ENCODE measurements at regions not wholly inside any gene's neighbourhood (a gene's known extent, or its start where the extent isn't known, plus 50 kb on each side); places are given as distances from the start of the nearest gene placed in this dataset.

DNA sequence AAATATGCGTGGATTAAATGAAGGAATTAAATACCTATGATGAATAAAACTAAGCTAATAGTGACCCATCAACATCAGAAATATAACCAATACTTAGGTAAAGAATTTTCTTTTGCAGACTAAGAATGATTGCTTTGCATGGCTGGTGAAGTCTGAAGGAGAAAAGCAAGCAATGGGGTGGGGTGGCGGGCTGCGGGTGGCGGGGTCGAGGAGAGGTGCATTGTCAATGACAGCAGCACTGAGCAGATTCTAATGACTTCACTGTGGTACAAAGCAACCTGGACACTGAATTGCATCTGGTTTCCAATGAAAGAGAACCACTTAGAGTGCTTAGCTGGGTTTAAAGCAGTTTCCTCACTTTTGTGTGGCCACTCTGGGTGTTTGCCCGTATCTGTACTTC, 171.5 kb upstream of the IL12A start:
- Histone ChIP-seq H3K9me3 (no peaks in the 10 kb centered on the region), H3K79me2 (ENCODE audit: insufficient read depth) (peaks cover 80% of the 10 kb centered on the region), H4K20me1 (ENCODE audit: insufficient read depth) (peaks cover 5% of the 10 kb centered on the region; the same call in 1 of the 2 replicates), H3K4me1 (ENCODE audit: control insufficient read depth in 1 of 2, insufficient read depth in 2 of 2, low read depth in 1 of 2, low read length in 1 of 2) (peaks cover 0 to 15% of the 10 kb centered on the region in 2 experiments; a peak in 2 of 4 replicates), H3K9me2 (no peaks in the 10 kb centered on the region), H3K4me3 (ENCODE audit: low read depth in 2 of 2, low read length in 1 of 2) (no peak overlapping the region), H3K27me3 (ENCODE audit: insufficient read depth) (no peaks in the 10 kb centered on the region), H2AFZ (ENCODE audit: low read depth) (no peak overlapping the region), H3K27ac (ENCODE audit: low read depth in 2 of 2, low read length in 1 of 2) (no peak overlapping the region), H3K9ac (no peak overlapping the region), H3K4me2 (no peak overlapping the region), H3F3A (replicated peaks; ENCODE audit: insufficient read depth) (no peaks in the 10 kb centered on the region), H3K36me3 (replicated peaks in 1 of 2; ENCODE audit: control insufficient read depth in 1 of 2, insufficient read depth in 2 of 2, low read length in 1 of 2) (peaks cover 0 to 2% of the 10 kb centered on the region in 2 experiments)
- no peak for DNase-seq
- WGBS (ENCODE audit: low lambda C conversion rate): 97% methylated on average over 6 of the region's 6 CpGs
- TF ChIP-seq EZH2phosphoT487 (IDR thresholded peaks at IDR 0.05; ENCODE audit: borderline replicate concordance, low read depth): no peak
- TF ChIP-seq ZBTB33 (IDR thresholded peaks at IDR 0.05; ENCODE audit: borderline replicate concordance, low read depth): no peak
- TF ChIP-seq NFIC (IDR thresholded peaks at IDR 0.05; ENCODE audit: borderline replicate concordance): no peak
- TF ChIP-seq ELF1 (IDR thresholded peaks at IDR 0.05): no peak
- TF ChIP-seq RXRA (IDR thresholded peaks at IDR 0.05; ENCODE audit: borderline replicate concordance, low read depth): no peak
- TF ChIP-seq TEAD4 (IDR thresholded peaks at IDR 0.05; ENCODE audit: borderline replicate concordance, insufficient read depth): no peak
- TF ChIP-seq SIN3A (IDR thresholded peaks at IDR 0.05; ENCODE audit: borderline replicate concordance, low read depth, low read length): no peak
- no peak for TF ChIP-seq POLR2AphosphoS5 (IDR thresholded peaks at IDR 0.05; ENCODE audit: low read depth, low read length)
- TF ChIP-seq GABPA (IDR thresholded peaks at IDR 0.05; ENCODE audit: low read depth): no peak
- TF ChIP-seq RFX5 (IDR thresholded peaks at IDR 0.05; ENCODE audit: low read length): no peak
- no peak for TF ChIP-seq EP300 (IDR thresholded peaks at IDR 0.05; ENCODE audit: borderline replicate concordance in 1 of 2, low read depth in 1 of 2, low read length in 1 of 2)
- CTCF ChIA-PET: interaction anchor here (1.0 to 8.8 kb wide), 11 partner anchors 11 to 552 kb away, joined by 3 to 122 read pairs (median 5); partner anchors contain the start of gene IL12A
- POLR2A ChIA-PET: no interaction called here

- no peak overlapping the region for H3K27ac ChIP-seq (ENCODE audit: low read depth in 2 of 2, low read length in 1 of 2)
- H3K4me1 ChIP-seq (ENCODE audit: control insufficient read depth in 1 of 2, insufficient read depth in 2 of 2, low read depth in 1 of 2, low read length in 1 of 2): peaks cover 0 to 15% of the 10 kb centered on the region in 2 experiments; a peak in 2 of 4 replicates
- no peak for DNase-seq
- H3K27me3 ChIP-seq (ENCODE audit: insufficient read depth): no peaks in the 10 kb centered on the region
- peaks cover 79% of the 10 kb centered on the region for H3K79me2 ChIP-seq (ENCODE audit: insufficient read depth)
- H3F3A ChIP-seq (replicated peaks; ENCODE audit: insufficient read depth): no peaks in the 10 kb centered on the region
- TF ChIP-seq TAF1 (IDR thresholded peaks at IDR 0.05; ENCODE audit: borderline replicate concordance, low read depth, low read length) (no peak), SIN3A (IDR thresholded peaks at IDR 0.05; ENCODE audit: borderline replicate concordance, low read depth, low read length) (no peak), RXRA (IDR thresholded peaks at IDR 0.05; ENCODE audit: borderline replicate concordance, low read depth) (no peak), TCF12 (IDR thresholded peaks at IDR 0.05) (no peak), FOXM1 (IDR thresholded peaks at IDR 0.05; ENCODE audit: low read depth) (no peak), NRF1 (IDR thresholded peaks at IDR 0.05; ENCODE audit: low read depth, low read length) (no peak), MAX (IDR thresholded peaks at IDR 0.05; ENCODE audit: low read depth) (no peak), USF1 (IDR thresholded peaks at IDR 0.05; ENCODE audit: borderline replicate concordance, low read depth) (no peak), PBX3 (IDR thresholded peaks at IDR 0.05) (no peak)
- no peak overlapping the region for H3K4me2 ChIP-seq
- ChIA-PET POLR2A (no interaction called here), CTCF (interaction anchor here (0.6 to 8.8 kb wide), 31 partner anchors 11 to 972 kb away, joined by 3 to 122 read pairs (median 4); partner anchors contain the start of gene IL12A)
- H3K9me2 ChIP-seq: no peaks in the 10 kb centered on the region
- 99% methylated on average over 3 of the region's 3 CpGs for WGBS (ENCODE audit: low lambda C conversion rate)
- H3K9ac ChIP-seq: no peak overlapping the region
- no peak overlapping the region for H2AFZ ChIP-seq (ENCODE audit: low read depth)
- H3K9me3 ChIP-seq: no peaks in the 10 kb centered on the region
- peaks cover 5% of the 10 kb centered on the region; the same call in 1 of the 2 replicates for H4K20me1 ChIP-seq (ENCODE audit: insufficient read depth)
- no peak overlapping the region for H3K4me3 ChIP-seq (ENCODE audit: low read depth in 2 of 2, low read length in 1 of 2)
- H3K36me3 ChIP-seq (replicated peaks in 1 of 2; ENCODE audit: control insufficient read depth in 1 of 2, insufficient read depth in 2 of 2, low read length in 1 of 2): peaks cover 0 to 2% of the 10 kb centered on the region in 2 experiments
These were observed 171.1 kb upstream of the IL12A start for GRCh38 chr3:159817571-159817970.
